HFFc6 (cell line): ENCODE measurements at regions not wholly inside any gene's neighbourhood (a gene's known extent, or its start where the extent isn't known, plus 50 kb on each side); places are given as distances from the start of the nearest gene placed in this dataset.

Experiments
- DNase-seq: peaks from one replicate; pipeline ENCODE4 v3.0.0-alpha.2; 2018
- H3K27ac Mint-ChIP-seq: 2 replicates; pipeline ENCODE4 v1.8.0; 2020; ENCODE audit warnings: mild to moderate bottlenecking, mixed read lengths
- H3K27me3 Mint-ChIP-seq: 2 replicates; pipeline ENCODE4 v1.8.0; 2021; ENCODE audit warnings: mild to moderate bottlenecking, moderate library complexity, mixed read lengths; ENCODE audit not compliant: insufficient read depth
- H3K36me3 Mint-ChIP-seq: 2 replicates; pipeline ENCODE4 v1.8.0; 2021; ENCODE audit warnings: low read depth, mixed read lengths
- H3K4me1 Mint-ChIP-seq: 2 replicates; pipeline ENCODE4 v1.8.0; 2020; ENCODE audit warnings: low read depth, mixed read lengths
- H3K4me3 Mint-ChIP-seq: 2 replicates; pipeline ENCODE4 v1.8.0; 2020; ENCODE audit warnings: mild to moderate bottlenecking, moderate library complexity, mixed read lengths
- H3K9me3 Mint-ChIP-seq: 2 replicates; pipeline ENCODE4 v1.8.0; 2020; ENCODE audit warnings: mild to moderate bottlenecking, mixed read lengths
- TF ChIP-seq, protein P1 (sequence below): fragments of 200-600 bp; sonication (generic); IDR thresholded peaks from 2 replicates; pipeline ENCODE4 v1.5.0; 2021; ENCODE audit warnings: antibody characterized with exemption, mild to moderate bottlenecking

DNA sequence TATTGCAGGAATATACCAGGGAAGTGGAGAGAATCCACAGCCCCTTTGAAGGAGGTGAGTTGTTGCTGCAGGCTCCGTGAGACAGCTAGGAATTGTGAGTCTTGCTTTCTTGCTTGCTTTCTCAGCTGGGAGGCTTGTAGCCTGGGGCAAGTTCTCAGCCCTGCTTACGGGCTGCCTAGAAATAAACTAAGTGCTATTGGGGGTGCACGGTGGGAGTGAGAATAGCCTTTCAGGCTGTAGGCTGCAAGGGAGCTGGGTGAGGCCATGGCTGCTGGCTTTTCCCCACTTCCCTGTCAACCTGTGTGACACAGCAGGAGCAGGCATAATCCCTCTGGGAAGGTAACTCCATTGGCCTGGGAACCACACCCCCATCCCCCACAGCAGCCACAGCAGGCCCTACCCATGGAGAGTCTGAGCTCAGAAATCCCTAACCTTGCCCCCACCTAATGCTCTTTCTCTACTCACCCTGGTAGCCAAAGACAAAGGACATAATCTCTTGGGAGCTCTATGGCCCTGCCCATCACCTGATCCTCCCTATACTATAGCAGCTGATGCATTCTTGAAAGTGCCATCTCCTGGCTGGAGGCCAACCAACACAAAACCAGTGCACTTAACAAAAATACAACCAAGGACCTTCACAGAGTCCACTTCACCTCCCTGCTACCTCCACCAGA is 113.0 kb downstream of the MMRN1 start:
- DNase-seq: no peak
- Mint-ChIP-seq H3K36me3 (no peaks in the 10 kb centered on the region), H3K4me3 (no peak overlapping the region), H3K27me3 (no peaks in the 10 kb centered on the region; the same call in 1 of the 2 replicates), H3K9me3 (peaks cover 32% of the 10 kb centered on the region; the same call in 1 of the 2 replicates), H3K4me1 (no peaks in the 10 kb centered on the region), H3K27ac (no peak overlapping the region)
- TF ChIP-seq, protein P1, sequence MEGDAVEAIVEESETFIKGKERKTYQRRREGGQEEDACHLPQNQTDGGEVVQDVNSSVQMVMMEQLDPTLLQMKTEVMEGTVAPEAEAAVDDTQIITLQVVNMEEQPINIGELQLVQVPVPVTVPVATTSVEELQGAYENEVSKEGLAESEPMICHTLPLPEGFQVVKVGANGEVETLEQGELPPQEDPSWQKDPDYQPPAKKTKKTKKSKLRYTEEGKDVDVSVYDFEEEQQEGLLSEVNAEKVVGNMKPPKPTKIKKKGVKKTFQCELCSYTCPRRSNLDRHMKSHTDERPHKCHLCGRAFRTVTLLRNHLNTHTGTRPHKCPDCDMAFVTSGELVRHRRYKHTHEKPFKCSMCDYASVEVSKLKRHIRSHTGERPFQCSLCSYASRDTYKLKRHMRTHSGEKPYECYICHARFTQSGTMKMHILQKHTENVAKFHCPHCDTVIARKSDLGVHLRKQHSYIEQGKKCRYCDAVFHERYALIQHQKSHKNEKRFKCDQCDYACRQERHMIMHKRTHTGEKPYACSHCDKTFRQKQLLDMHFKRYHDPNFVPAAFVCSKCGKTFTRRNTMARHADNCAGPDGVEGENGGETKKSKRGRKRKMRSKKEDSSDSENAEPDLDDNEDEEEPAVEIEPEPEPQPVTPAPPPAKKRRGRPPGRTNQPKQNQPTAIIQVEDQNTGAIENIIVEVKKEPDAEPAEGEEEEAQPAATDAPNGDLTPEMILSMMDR: no peak

DNA sequence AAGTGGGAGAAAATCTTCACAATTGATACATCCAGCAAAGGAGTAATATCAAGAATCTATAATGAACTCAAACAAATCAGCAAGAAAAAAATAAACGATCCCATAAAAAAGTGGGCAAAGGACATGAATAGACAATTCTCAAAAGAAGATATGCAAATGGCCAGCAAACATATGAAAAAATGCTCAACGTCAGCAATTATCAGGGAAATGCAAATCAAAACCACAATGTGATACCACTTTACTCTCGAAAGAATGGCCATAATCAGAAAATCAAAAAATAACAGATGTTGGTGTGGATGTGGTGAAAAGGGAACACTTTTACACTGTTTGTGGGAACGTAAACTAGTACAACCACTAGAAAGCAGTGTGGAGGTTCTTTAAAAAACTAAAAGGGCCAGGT is 114.3 kb upstream of the CCSER1 start:
- TF ChIP-seq, protein P1: no peak
- Mint-ChIP-seq H3K9me3 (peaks cover 29% of the 10 kb centered on the region), H3K27ac (no peak overlapping the region), H3K27me3 (no peaks in the 10 kb centered on the region), H3K4me1 (no peaks in the 10 kb centered on the region), H3K4me3 (no peak overlapping the region), H3K36me3 (no peaks in the 10 kb centered on the region)
- DNase-seq: no peak

DNA sequence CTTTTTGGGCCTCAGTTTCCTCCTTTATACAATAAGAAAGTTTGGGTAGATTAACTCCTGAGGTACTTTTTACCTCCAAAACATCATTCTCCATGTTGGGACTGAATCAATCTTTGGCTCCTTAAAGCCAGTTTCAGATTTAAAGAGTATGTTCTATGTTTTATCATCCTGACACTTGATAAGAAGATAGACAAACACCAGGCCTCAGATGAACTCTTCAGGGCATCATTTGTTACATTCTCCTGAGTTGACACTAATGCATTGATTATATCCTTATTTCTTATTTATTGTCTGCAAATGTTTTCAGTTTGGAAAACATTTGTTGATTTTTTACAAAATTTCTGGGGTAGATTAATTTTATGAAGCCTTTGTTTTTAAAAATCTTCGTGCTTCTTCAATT is 102.7 kb upstream of the CCSER1 start:
- no peaks in the 10 kb centered on the region for H3K27me3 Mint-ChIP-seq
- no peaks in the 10 kb centered on the region for H3K36me3 Mint-ChIP-seq
- no peak overlapping the region for H3K4me3 Mint-ChIP-seq
- TF ChIP-seq, protein P1: no peak
- peaks cover 10% of the 10 kb centered on the region for H3K9me3 Mint-ChIP-seq
- no peak overlapping the region for H3K27ac Mint-ChIP-seq
- H3K4me1 Mint-ChIP-seq: no peaks in the 10 kb centered on the region
- DNase-seq: no peak

DNA sequence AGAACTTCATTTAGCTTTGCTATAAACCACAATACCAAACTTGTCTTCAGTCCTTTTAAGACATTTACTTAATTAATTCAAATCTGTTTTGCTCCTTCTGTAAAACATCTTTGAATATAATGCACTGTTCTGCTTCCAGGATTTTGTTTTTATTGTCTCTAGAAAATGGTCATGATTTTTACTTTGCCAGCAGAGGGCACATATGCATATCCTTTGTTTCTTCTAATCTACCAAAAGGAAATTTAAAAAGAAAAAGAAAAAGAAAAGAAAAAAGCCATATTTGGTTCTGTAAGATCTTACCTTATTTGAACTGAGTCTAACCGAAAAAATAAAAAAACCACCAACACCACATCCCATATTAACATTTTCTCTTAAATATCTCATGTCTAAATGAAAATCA is 101.9 kb upstream of the CCSER1 start:
- H3K27me3 Mint-ChIP-seq: no peaks in the 10 kb centered on the region
- H3K9me3 Mint-ChIP-seq: peaks cover 10% of the 10 kb centered on the region
- DNase-seq: no peak
- no peak overlapping the region for H3K27ac Mint-ChIP-seq
- TF ChIP-seq, protein P1: peak; percentile 42; the same call in 1 of the 2 replicates
- H3K4me3 Mint-ChIP-seq: no peak overlapping the region
- no peaks in the 10 kb centered on the region for H3K4me1 Mint-ChIP-seq
- no peaks in the 10 kb centered on the region for H3K36me3 Mint-ChIP-seq

DNA sequence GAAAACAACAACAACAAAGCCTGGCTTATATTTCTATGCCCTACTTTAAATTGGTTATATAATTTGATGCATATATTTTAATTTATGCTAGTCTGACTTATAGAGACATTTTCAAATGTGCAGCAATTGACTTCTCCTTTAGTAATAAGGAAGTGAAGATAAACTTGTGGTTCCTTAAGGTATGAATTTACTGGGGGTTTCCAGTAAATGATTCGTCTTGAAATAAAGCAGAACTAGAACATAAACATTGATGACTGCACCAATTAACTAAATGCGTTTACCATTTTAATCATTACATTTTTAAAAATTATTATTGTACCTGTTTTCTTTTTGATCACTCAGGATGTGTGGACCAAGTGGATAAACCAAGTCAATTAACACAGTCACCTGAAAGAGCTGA is 99.6 kb upstream of the CCSER1 start:
- Mint-ChIP-seq H3K27ac (no peak overlapping the region), H3K9me3 (peaks cover 10% of the 10 kb centered on the region), H3K4me3 (no peak overlapping the region), H3K4me1 (no peaks in the 10 kb centered on the region), H3K36me3 (no peaks in the 10 kb centered on the region), H3K27me3 (no peaks in the 10 kb centered on the region)
- TF ChIP-seq, protein P1: no peak
- no peak for DNase-seq
